Erythroblast (primary cell): ENCODE measurements at regions not wholly inside any gene's neighbourhood (a gene's known extent, or its start where the extent isn't known, plus 50 kb on each side); places are given as distances from the start of the nearest gene placed in this dataset.

Source experiments
- GATA1 ChIP-seq: IDR thresholded peaks from 2 replicates; pipeline ENCODE4 v1.6.1; 2011; ENCODE audit warnings: low read depth, mild to moderate bottlenecking, control low read depth, low read length, moderate library complexity
- POLR2A ChIP-seq: IDR thresholded peaks from 2 replicates; pipeline ENCODE4 v1.6.1; 2011; ENCODE audit warnings: mild to moderate bottlenecking, low read length

- no peak for TF ChIP-seq POLR2A
- no peak for TF ChIP-seq GATA1
These were observed 51.7 kb downstream of the TLCD4 start for GRCh38 chr1:95168761-95169351.
